Anterior cingulate cortex (tissue), 58 donors: ENCODE measurements at regions not wholly inside any gene's neighbourhood (a gene's known extent, or its start where the extent isn't known, plus 50 kb on each side); places are given as distances from the start of the nearest gene placed in this dataset.
A peak's percentile ranks its signal among the peaks of the same experiment; 100 is the strongest.

ENCODE experiments used
- DNase-seq, 58 donors: peaks; one replicate each; lab custom pipeline; 2025; lab: John Stamatoyannopoulos, UW

DNA sequence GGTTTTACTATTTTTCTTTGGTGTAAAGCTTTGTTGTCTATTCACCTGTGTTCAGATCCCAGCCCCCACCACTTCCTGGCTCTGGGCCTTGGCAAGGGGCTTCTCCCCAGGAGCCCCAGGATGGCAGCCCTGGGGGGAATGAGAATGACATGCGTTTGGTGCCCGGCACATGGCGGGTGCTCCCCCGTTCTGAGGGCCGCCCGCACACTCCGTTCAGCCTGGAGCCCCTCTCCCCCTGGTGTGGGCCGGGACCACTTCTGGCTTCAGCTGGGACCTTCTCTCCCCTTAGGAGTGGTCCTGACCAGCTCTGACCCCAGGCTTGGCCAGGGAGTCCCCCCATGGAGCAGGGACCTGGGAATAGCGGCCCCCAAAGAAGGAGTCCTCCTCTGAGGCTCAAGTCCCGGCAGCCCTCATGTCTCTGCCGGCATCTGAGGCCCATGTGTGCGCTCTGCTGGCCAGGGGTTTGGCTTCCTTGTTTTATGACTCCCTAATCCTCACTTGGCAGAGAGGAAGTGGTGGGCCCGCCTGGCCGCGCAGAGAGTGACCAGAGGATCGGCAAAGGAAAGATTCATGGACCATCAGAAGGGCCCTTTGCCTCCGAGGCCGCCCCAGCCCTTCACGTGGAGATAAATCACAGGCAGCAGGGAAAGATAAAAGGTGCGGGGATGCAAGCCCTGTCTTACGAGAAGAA is 57.0 kb upstream of the LMX1B start:
- DNase-seq: no peak

DNA sequence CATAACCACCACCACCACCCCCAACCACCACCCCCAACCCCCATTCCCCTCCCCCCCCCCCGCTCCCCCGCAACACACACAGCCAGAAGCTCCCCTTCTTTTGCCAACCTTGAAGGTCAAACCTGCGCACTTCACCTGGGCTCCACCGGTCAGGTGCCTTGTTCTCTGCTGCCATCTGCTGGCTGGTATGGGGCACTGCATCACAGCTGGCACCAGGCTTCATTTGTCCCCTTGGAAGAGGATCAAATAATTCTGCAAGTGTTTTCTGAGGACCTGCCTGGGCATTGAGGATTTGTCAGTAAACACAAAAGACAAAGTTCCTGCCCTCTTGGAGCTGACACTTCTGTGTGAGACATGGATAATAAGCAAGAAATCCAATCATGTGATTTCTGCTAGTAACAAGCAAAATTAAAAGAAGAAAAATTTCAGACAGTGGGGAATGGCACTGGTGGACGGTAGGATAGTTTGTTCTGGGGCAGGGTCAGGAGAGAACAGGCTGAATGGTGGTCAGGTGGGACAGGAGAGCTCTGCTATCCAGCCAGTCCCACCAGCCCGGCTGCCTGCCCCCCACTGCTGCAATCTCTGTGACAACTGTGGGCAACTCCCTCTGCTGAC is 55.6 kb upstream of the LMX1B start:
- peak in 41 of 58 donors; percentile 1 to 60 (median 19) for DNase-seq

DNA sequence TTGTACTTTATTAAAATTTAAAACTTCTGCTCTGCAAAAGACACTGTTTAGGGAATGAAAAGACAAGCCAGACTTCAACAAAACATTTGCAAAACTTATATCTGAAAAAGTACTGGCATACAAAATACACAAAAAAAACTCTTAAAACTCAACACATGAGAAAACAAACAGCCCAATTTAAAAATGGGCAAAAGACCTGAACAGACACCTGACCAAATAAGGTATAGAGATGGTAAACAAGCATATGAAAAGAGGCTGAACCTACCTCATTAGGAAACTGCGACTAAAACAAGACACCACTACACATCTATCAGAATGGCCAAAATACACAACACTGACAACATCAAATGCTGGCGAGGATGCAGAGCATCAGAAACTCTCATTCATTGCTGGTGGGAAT is 54.4 kb upstream of the LMX1B start:
- DNase-seq: no peak

DNA sequence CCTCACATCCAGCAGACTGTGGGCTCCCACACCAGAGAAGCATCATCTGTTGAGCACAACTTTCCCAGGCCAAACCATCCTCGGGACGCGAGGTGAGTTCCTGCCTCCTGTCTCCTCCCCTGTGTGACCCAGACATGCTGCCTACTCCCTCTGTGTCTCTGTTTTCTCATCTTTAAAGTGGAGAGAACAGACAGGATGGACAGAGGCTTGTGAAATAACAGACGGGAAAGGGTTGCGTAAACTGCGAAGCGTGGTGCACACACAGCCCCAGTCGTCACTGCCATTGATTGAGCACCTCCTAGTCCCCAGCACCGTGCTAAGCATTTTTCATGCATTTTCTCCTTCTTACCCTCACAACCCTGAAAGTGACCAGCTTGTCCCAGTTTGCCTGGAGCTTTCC is 52.1 kb upstream of the LMX1B start:
- DNase-seq: no peak

DNA sequence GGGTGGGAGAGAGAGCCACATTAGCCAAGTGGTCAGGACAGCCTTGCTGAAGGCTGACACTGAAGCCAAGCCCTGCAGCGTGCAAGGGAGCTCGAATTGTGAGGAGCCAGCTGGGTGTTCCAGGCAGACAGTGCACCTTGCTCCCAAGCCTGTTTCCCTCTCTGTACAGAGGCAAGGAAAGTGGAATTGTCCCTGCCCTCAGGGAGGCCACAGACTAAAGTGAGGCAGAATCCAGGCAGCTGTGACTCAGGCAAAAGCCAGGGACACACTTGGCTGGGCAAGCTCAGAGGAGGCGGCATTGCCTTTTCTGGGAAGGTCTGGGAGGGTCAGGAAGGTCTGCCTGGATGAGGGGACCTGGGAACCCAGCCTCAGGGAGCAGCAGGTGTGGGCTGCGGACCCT is 50.2 kb upstream of the LMX1B start:
- no peak for DNase-seq
